Prostate gland (tissue), 2 donors: ENCODE measurements at regions not wholly inside any gene's neighbourhood (a gene's known extent, or its start where the extent isn't known, plus 50 kb on each side); places are given as distances from the start of the nearest gene placed in this dataset.

Experiments
- POLR2A ChIP-seq: fragments of 450-650 bp; IDR thresholded peaks from one replicate; pipeline ENCODE4 v1.6.1; 2016; ENCODE audit warnings: antibody characterized with exemption, mild to moderate bottlenecking
- POLR2AphosphoS5 ChIP-seq: sonication (generic); formaldehyde crosslinking; IDR thresholded peaks from one replicate; pipeline ENCODE4 v1.6.1; 2017; ENCODE audit warnings: antibody characterized with exemption
- TF ChIP-seq, protein P1 (sequence below), 4 experiments: fragments of 200-600 bp in 2 of 4; fragments of 450-650 bp in 2 of 4; sonication (generic) in 2 of 4; IDR thresholded peaks; 1 replicate in 3 of 4; 2 replicates in 1 of 4; pipeline ENCODE4 v1.5.1; 2016 to 2019; ENCODE audit warnings: antibody characterized with exemption in 4 of 4, mild to moderate bottlenecking in 2 of 4, moderate library complexity in 2 of 4

DNA sequence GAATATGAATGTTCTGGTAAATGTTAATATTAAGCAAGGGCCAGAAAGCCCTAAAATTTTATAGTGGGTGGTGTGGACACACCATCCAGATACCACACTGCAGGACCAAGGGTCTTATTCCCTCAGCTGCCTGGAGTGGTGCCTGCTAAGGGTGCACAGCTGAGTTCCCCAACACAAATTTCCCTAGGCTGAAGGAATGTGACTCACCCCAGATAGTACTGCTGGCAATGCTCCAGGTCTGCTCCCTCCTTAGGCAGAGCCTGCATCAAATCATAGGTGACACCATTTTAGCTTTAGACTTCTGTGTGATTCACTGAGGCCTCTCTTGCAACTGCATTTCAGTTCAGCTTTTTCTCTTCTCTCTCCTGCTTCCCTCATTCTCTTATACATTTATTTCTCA is 321.1 kb downstream of the SATB2 start:
- TF ChIP-seq, protein P1, sequence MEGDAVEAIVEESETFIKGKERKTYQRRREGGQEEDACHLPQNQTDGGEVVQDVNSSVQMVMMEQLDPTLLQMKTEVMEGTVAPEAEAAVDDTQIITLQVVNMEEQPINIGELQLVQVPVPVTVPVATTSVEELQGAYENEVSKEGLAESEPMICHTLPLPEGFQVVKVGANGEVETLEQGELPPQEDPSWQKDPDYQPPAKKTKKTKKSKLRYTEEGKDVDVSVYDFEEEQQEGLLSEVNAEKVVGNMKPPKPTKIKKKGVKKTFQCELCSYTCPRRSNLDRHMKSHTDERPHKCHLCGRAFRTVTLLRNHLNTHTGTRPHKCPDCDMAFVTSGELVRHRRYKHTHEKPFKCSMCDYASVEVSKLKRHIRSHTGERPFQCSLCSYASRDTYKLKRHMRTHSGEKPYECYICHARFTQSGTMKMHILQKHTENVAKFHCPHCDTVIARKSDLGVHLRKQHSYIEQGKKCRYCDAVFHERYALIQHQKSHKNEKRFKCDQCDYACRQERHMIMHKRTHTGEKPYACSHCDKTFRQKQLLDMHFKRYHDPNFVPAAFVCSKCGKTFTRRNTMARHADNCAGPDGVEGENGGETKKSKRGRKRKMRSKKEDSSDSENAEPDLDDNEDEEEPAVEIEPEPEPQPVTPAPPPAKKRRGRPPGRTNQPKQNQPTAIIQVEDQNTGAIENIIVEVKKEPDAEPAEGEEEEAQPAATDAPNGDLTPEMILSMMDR (IDR thresholded peaks at IDR 0.05), result no peak
- TF ChIP-seq POLR2A (no peak), POLR2AphosphoS5 (no peak)
